ENCODE measurements at regions not wholly inside any gene's neighbourhood (a gene's known extent, or its start where the extent isn't known, plus 50 kb on each side); places are given as distances from the start of the nearest gene placed in this dataset.
A peak's percentile ranks its signal among the peaks of the same experiment; 100 is the strongest.

- no peaks in the 10 kb centered on the region for H3K4me1 ChIP-seq (ENCODE audit: control insufficient read depth, insufficient read depth, low read length)
- no peak overlapping the region for H3K4me3 ChIP-seq (ENCODE audit: low read depth, low read length)
- H3K36me3 ChIP-seq (ENCODE audit: control insufficient read depth in 2 of 2, insufficient read depth in 1 of 2, low read length in 2 of 2) = no peaks in the 10 kb centered on the region
- H3K27ac ChIP-seq (ENCODE audit: extremely low read depth, low read depth, low read length) = no peak overlapping the region
- POLR2A ChIA-PET = no interaction called here
- H3K9me3 ChIP-seq (ENCODE audit: control insufficient read depth, insufficient read depth, low read depth, low read length) = no peaks in the 10 kb centered on the region
- TF ChIP-seq SALL2 (tag by site-specific recombination; IDR thresholded peaks at IDR 0.05; ENCODE audit: borderline replicate concordance) (no peak), ZNF555 (tag by site-specific recombination; conservative IDR thresholded peaks at IDR 0.05) (no peak), ZNF280C (tag by site-specific recombination; IDR thresholded peaks at IDR 0.05) (no peak), ZNF658 (tag by site-specific recombination; IDR thresholded peaks at IDR 0.05) (no peak), ZNF10 (tag by site-specific recombination; IDR thresholded peaks at IDR 0.05) (no peak), AEBP2 (tag by site-specific recombination; IDR thresholded peaks at IDR 0.05; ENCODE audit: borderline replicate concordance) (no peak), ZSCAN18 (tag by site-specific recombination; IDR thresholded peaks at IDR 0.05) (no peak), ZNF175 (tag by site-specific recombination; IDR thresholded peaks at IDR 0.05) (no peak), ZNF23 (tag by site-specific recombination; IDR thresholded peaks at IDR 0.05; ENCODE audit: borderline replicate concordance) (no peak), ZNF654 (tag by site-specific recombination; IDR thresholded peaks at IDR 0.05; ENCODE audit: low read depth) (no peak)
- CTCF ChIA-PET = interaction anchor here (0.7 kb wide), 1 partner anchor 14 kb away, joined by 4 read pairs; no protein-coding TSS in a partner anchor
Observed at GRCh38 chr16:7792346-7792745, 459.7 kb downstream of the RBFOX1 start.

- H3K9me3 ChIP-seq (ENCODE audit: control insufficient read depth, insufficient read depth, low read depth, low read length) = no peaks in the 10 kb centered on the region
- no peaks in the 10 kb centered on the region for H3K4me1 ChIP-seq (ENCODE audit: control insufficient read depth, insufficient read depth, low read length)
- TF ChIP-seq GLI4 (tag by site-specific recombination; IDR thresholded peaks at IDR 0.05) = no peak
- CTCF ChIA-PET = no interaction called here
- no peak overlapping the region for H3K4me3 ChIP-seq (ENCODE audit: low read depth, low read length)
- no peaks in the 10 kb centered on the region for H3K36me3 ChIP-seq (ENCODE audit: control insufficient read depth in 2 of 2, insufficient read depth in 1 of 2, low read length in 2 of 2)
- no peak overlapping the region for H3K27ac ChIP-seq (ENCODE audit: extremely low read depth, low read depth, low read length)
- POLR2A ChIA-PET = no interaction called here
Observed at GRCh38 chr16:7791028-7791590, 458.5 kb downstream of the RBFOX1 start.

GRCh38 chr16:7775072-7775488 is 442.4 kb downstream of the RBFOX1 start:
- ChIA-PET POLR2A (no interaction called here), CTCF (no interaction called here)
- Histone ChIP-seq H3K4me3 (ENCODE audit: low read depth, low read length) (no peak overlapping the region), H3K36me3 (ENCODE audit: control insufficient read depth in 2 of 2, insufficient read depth in 1 of 2, low read length in 2 of 2) (no peaks in the 10 kb centered on the region), H3K9me3 (ENCODE audit: control insufficient read depth, insufficient read depth, low read depth, low read length) (no peaks in the 10 kb centered on the region), H3K4me1 (ENCODE audit: control insufficient read depth, insufficient read depth, low read length) (no peaks in the 10 kb centered on the region), H3K27ac (ENCODE audit: extremely low read depth, low read depth, low read length) (no peak overlapping the region)
- no peak for TF ChIP-seq ZNF501 (tag by site-specific recombination; IDR thresholded peaks at IDR 0.05)
- TF ChIP-seq ZNF214 (tag by site-specific recombination; IDR thresholded peaks at IDR 0.05; ENCODE audit: borderline replicate concordance) = no peak
- TF ChIP-seq INSM2 (tag by site-specific recombination; IDR thresholded peaks at IDR 0.05) = no peak
- TF ChIP-seq HIC1 (tag by site-specific recombination; IDR thresholded peaks at IDR 0.05) = no peak
- TF ChIP-seq MEIS1 (CRISPR knock-in tag; IDR thresholded peaks at IDR 0.05; ENCODE audit: borderline replicate concordance) = no peak
- no peak for TF ChIP-seq REST (tag by site-specific recombination; IDR thresholded peaks at IDR 0.05)
- no peak for TF ChIP-seq ZNF239 (tag by site-specific recombination; IDR thresholded peaks at IDR 0.05)
- peak; percentile 74 for TF ChIP-seq PRDM1 (tag by site-specific recombination; IDR thresholded peaks at IDR 0.05)
